GM19467 (cell line): ENCODE measurements at regions not wholly inside any gene's neighbourhood (a gene's known extent, or its start where the extent isn't known, plus 50 kb on each side); places are given as distances from the start of the nearest gene placed in this dataset.
"Not testable (repeated sequence)": the region's sequence is repeated elsewhere in the genome, so short reads cannot be mapped to it uniquely, and the experiment has no call there.

Experiments
- ATAC-seq: cut with Tn5 transposase; IDR thresholded peaks from one replicate; pipeline ENCODE4 v1.9.1; 2021; ENCODE audit warnings: mild to moderate bottlenecking, moderate library complexity; ENCODE audit not compliant: unreplicated experiment

DNA sequence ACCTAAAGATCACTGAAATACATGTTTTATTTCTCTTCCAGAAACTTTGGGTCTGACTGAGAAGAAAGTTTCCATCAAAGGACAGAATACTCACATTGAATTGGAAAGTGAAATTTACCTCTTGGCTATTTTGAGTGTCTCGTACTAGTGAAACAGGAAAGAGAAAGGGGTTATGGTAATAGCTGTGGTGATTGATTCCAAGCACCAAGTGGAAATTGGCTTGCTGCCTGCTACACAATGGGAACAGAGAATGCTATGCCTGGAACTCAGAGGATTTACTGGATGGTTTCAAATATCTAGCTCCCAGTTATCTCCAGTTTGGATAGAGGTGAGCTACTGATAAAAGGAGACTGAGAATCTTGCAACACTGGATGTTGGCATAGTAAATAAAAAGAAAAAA, 492.8 kb upstream of the FSIP2 start:
- no peak for ATAC-seq

DNA sequence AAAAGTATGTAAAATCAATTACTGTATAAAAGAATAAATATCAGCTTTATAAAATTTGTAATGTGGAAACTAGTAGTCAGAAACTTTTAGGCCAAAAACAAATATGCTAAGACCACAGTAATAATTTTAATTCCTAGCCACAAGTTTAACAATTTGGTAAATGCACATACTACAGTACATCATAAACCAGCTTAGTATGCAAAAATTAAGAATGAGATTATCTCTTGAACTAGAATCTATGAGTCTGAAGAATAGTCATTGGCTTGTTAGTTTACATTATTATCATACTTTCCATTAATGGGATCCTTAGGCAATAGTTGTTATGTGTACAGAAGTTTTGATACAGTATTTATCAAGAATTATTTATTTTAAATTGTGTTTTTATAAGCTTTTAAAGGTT, 491.9 kb upstream of the FSIP2 start:
- no peak for ATAC-seq

DNA sequence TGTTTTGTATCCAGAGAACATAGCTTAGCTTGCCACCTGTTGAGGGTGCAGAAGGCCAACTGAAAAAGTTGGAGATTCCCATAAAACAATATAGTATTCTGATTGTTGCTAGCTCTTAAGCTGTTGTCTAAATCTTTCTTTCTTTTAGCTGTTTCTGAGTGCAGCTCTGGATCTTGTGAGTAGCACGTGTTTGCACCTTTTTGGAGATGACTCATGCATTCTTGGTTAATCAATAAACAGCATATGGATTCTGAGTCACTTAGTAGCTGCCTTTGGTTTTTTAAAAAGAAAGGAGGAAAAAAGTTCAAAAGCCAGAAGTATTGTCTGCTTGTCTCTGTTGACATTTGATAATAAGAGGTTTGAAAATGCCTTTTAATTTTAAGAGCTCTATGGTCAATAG, 483.0 kb upstream of the FSIP2 start:
- ATAC-seq, result no peak

DNA sequence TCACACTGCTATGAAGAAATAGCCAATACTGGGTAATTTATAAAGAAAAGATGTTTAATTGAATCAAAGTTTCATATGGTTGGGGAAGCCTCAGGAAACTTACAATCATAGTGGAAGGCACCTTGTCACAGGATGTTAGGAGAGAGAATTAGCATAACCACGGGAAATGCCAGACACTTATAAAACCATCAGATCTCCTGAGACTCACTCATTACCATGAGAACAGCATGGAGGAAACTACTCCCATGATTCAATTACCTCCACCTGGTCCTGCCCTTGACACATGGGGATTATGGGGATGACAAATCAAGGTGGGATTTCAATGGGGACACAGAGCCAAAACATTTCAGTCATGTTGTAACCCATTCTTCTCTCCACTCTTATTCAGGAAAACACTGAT, 472.9 kb upstream of the FSIP2 start:
- ATAC-seq, result no peak

DNA sequence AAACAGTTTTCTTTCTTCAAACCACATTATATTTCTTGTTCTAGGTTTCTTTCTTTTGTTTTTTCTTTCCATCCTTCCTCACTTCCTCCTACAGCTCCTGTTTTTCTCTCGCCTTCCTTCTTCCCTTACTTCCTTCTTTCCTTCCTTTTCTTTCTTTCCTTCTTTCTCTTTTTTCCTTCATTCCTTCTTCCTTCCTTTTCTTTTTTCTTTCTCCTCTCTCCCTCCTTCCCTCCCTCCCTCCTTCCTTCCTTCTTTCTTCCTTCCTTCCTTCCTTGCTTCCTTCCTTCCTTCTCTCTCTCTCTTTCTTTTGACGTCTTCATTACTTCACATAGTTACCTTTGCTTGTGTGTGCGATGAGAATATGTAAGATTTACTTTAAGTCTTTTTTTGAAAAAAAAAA, 470.0 kb upstream of the FSIP2 start:
- ATAC-seq, result no peak

DNA sequence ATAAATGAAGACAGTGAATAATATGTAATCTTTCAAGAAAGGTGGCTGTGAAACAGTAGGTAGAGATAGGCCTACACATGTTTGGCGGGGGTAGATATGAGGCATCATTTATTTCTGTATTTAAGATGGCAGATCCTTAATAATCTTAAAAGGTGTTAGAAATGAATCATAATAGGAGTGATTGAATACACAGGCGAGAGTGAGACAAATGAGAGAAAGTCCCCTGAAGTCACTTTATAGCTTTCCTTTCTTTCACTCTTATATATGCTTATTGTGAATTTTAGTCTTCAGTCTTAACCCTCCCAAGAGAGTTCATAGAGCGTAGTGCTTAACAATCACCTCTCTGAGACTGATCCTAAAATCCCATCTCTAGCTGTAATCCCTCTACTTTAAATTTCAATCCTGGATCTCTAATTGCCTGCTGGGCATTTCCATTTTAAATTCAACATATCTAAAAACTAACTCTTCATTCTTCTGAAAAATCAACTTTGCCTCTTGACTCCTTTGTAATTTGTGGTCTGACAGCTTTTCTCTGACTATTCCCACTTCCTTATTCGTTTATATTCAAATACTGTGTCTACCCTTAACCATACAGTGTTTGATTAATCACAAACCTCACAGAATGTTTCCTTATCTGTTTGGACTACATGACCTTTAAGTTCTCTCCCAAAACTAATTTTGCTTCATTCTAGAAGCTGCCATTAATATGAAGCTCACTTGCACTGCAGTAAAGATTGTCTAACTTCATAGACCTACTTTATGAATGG, 463.7 kb upstream of the FSIP2 start:
- ATAC-seq, result no peak

DNA sequence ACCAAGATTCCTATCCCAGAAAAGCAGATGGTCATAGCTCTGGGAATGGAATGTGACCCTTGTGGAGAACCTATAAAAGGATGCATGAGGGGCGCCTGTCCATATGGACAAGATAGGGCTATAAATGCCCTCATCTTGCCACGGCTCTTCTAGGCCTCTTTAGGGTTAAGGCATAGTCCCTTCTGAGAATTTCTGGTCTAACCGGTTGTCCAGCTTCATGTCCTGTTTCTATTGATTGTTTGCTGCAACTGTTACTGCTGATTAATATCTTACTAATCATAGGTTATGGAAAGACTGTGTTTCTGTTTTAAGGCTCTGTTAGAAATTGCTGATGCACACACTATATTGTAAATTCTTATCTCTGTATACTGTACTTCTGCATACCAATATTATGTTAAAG, 462.6 kb upstream of the FSIP2 start:
- not testable (repeated sequence) for ATAC-seq

DNA sequence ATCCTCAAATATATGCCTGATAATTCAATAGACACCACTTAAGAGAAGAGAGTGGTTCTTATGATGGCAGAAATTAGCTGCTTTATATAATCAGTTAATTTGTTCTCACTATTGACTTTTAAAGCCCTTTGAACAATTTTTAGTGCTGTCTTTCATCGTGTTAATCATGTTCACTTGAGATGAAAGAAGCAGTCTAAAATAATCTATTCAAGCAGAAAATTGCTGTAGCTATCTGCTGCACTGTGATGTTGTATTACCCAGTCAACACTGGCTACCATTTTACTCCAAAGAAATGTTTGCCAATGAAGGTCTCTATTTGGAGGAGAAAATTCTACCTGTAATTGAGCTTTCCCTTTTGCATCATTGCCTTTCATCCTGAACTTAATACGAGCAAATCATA, 459.8 kb upstream of the FSIP2 start:
- ATAC-seq, result no peak

DNA sequence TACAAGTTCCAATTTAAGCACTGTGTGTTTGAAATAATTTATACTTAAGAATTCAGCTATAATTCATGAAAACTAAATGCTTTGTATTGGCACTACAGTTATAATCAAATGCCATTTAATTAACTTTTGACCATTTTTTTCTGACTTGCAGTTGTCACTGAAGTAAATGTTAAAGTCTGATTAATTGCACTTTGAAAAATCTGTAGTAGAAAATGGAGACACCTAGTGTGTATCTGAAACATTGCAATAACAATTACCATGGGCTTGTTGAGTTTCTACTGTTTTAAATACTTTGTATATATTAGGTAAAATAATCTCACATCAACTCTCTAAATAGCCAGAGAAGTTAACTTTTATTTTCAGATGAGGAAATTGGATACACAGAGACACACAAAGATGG, 458.6 kb upstream of the FSIP2 start:
- ATAC-seq, result no peak

DNA sequence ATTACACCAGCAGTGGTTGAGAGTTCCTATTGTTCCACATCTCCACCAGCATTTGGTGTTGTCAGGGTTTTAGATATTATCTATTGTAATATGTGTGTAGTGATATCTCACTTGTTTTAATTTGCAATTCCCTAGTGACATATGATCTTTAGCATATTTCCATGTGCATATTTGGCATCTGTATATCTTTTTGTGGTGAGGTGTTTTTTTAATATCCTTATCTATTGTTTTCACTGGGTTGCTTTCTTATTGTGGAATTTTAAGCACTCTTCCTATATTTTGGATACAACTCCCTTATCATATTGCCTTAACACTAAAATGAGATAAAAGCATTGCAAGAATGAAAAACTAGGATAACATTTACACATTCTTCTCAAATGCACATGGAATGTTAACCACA, 453.9 kb upstream of the FSIP2 start:
- no peak for ATAC-seq

DNA sequence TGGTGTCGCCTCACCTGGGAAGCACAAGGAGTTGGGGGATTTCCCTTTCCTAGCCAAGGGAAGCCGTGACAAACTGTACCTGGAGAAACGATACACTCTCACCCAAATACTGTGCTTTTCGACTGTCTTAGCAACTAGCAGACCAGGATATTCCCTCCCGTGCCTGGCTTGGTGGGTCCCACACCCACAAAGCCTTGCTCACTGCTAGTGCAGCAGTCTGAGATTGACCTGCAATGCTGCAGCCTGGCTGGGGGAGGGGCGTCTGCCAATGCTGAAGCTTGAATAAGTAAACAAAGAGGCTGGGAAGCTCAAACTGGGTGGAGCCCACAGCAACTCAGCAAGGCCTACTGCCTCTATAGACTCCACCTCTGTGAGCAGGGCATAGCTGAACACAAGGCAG, 448.6 kb upstream of the FSIP2 start:
- ATAC-seq, result not testable (repeated sequence)

DNA sequence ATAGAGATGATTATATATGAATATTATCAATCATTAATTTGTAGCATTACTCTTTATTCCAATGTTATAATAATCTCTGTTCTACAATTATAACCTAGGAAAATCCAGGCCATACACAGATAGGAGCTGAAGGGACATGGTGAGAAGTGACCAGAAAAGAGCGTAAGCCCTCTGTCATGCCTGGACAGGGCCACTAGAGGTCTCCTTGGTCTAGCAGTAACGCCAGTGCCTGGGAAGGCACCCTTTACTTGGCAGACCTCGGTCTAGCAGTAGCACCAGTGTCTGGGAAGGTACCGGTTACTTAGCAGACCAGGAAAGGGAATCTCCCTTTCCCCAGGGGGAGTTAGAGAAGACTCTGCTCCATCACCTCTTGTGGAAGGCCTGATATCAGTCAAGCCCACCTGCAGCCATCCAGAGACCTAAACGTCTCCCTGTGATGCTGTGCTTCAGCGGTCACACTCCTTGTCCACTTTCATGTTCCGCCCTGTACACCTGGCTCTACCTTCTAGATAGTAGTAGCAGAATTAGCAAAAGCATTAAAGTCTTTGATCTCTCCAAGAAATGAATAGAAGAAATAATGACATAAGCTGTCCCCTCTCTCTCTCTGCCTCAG, 447.5 kb upstream of the FSIP2 start:
- peak; percentile 98 for ATAC-seq

DNA sequence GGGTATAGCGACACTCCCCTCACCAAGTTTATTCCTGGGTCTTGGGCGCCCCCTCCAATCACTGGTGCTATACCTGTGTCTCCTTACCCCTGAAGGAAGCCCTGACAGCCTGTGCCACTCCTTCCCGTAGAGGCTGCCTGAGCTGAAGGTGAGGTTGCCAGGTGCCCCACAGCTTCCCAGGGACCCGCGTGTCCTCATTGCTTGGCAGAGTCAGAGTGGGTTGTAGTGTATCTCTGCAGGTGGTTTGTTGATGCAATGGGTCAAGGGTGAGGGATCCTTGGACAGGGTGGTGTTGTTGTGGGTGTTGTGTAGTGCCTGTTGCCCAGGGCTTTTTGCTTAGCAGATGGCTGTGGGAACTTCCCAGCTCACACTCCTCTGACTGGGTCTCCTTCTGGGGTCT, 438.7 kb upstream of the FSIP2 start:
- ATAC-seq, result no peak

DNA sequence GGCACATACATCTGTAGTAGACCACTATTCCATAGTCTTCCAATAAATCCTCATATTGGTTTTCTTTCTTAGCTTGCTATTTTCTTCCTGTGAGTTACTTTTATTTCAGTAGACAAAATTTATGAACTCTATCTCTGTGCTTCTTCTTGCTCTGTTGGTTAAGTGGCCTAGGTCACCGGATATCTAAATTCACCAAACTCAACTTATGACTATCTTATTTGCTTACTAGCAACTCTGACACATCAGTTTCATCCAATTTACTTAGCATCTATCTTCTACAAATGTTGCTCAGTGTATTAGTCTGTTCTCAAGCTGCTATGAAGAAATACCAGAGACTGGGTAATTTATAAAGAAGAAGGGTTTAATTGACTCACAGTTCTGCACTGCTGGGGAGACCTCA, 432.5 kb upstream of the FSIP2 start:
- no peak for ATAC-seq

DNA sequence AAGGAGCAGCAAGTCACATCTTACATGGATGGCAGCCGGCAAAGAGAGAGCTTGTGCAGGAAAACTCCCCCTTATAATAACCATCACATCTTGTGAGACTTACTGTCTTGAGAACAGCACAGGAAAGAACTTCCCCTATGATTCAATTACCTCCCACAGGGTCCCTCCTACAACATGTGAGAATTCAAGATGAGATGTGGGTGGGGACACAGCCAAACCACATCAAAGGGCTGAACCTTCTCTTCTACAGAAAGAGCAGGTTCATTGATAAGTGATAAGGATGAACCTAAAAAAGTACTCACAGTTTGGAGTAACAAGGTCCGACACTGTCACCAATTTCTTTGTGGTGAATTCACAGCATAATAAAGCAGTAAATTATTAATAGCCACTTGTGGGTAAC, 422.2 kb upstream of the FSIP2 start:
- ATAC-seq, result no peak

DNA sequence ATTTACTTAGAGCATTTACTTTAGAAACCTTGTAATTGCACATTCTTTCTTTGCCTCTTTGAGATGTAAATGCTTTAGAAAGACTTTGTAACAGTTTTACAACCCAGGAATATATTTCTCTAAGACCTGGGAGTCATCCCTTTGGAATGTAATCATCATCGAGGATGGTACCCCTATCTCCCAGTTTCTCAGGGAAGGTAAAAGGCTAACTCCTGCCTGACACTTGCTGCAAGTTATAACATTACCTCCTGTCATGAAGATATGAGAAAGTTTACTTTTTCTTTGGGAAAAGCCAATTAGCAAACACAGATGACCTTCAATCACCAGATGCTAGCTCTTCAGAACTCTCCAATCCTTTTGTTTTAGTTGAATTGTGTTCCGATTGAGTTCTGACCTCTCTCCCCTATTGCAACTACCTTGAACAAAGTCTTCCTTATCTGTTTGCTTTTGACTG, 420.3 kb upstream of the FSIP2 start:
- no peak for ATAC-seq

DNA sequence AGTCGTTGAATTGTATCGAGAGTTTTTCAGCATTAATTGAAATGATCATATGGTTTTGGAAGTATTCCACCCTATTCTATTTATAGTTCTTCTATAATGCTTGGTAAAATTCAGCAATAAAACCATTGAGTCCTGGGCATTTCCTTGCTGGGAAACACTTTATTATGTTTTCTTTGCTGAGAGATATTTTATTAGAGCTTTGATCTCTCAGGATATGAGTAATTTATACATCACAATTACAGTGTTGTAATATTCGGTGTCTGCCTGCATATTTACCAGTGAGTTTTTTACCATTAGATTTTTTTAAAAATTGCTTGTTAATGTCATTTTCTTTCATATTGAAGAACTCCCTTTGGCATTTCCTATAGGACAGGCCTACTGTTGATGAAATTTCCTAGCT, 402.7 kb upstream of the FSIP2 start:
- ATAC-seq, result no peak

DNA sequence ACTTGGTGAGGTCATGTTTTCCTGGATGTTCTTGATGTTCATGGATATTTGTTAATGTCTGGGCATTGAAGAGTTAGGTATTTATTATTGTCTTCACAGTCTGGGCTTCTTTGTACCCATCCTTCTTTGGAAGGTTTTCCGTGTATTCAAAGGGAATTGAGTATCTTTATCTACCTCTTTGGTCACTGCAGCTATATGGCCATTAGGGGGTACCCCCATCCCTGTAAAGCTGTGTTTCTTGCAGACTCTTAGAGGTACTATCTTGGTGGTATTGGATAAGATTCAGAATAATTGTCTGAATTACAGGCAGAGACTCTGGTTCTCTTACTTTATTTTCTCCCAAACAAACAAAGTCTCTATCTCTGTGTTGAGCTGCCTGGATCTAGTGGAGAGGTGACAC, 401.6 kb upstream of the FSIP2 start:
- ATAC-seq, result no peak

DNA sequence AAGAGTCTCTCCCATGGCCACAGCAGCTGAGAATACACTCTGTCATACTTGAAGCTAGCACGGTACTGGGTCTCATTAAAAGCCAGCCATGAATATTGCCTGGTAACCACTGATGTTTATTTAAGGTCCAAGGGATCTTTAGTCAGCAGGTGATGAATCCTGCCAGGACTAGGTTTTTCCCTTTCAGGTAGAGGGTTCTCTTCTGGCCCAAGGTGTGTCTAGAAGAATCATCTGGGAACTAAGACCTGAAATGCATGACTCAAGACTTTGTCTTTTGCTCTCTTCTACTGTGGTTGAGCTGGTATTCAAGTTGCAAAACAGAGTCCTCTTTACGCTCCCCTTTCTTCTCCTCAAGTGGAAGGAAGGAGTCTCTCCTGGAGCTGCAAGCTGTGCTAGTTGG, 400.5 kb upstream of the FSIP2 start:
- no peak for ATAC-seq

DNA sequence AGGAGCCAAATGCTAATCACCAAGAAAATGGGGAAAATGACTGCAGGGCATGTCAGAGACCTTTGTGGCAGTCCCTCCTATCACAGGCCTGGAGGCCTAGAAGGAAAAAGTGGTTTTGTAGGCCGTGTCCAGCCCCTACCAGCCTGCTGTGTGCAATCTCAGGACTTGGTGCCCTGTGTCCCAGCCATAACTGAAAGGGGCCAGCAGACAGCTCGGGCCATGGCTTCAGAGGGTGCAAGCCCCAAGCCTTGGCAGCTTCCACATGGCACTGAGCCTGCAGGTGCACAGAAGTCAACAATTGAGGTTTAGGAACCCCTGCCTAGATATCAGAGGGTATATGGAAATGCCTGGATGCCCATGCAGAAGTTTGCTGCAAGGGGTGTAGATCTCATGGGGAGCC, 391.2 kb upstream of the FSIP2 start:
- ATAC-seq, result no peak

DNA sequence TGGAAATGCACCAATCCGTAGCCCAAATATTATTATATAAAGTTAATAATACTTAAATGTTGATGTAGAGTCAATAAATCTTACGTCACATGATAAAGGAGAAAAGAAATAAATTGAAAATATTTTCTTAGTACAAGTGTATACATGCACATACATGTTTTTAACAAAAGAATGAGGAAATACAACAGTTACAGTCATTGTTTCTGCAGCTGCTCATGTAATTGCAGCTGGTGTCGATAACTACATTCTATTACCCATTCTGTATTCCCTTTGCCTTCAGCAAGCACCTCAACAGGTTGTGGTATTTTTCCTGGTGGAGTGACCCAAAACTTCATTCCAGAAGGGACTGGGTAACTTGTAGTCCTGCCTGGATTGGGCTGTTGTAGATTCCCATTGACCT, 377.8 kb upstream of the FSIP2 start:
- no peak for ATAC-seq

DNA sequence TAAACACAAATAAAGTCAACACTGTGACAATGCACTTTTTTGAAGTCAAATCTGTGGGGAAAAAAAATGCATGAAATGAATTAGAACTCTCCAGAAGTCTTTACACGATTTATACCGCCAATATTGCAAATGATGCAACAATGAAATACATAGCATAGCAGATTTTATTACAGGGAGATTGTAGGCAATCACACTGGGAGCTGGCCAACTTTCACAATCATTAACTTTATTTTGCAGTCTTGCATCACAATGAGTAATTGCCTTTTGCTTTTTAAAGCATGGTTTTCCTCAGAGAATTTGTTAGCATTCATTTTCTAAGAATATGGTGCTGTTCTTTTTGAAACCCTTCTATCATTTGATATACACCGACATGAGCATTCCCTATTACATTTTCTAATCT, 366.4 kb upstream of the FSIP2 start:
- no peak for ATAC-seq

DNA sequence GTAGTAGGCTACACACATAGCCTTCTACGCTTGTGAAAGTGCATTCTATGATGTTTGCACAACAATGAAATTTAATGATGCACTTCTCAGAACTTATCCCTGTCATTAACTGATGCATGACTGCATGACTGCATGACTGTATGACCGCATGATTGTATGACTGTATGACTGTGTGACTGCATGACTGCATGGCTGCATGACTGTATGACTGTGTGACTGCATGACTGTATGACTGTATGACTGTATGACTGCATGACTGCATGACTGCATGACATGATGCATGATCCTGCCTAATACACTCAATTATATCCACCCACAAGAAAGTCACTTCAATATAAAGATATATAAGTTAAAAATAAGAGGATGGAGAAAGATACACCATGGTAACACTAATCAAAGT, 365.4 kb upstream of the FSIP2 start:
- ATAC-seq, result no peak
